HPDE6-E6E7 (cell line): ENCODE measurements at regions not wholly inside any gene's neighbourhood (a gene's known extent, or its start where the extent isn't known, plus 50 kb on each side); places are given as distances from the start of the nearest gene placed in this dataset.

Source experiments
- DNase-seq: peaks from one replicate; pipeline ENCODE4 v3.0.0; 2011; ENCODE audit warnings: missing footprints; ENCODE audit errors: extremely low spot score

- DNase-seq = no peak
Observed at GRCh38 chr2:6657136-6657535, 208.6 kb downstream of the CMPK2 start.

GRCh38 chr2:6657855-6658254, 207.9 kb downstream of the CMPK2 start:
- no peak for DNase-seq

- DNase-seq = no peak
Observed at GRCh38 chr2:6664332-6665061, 201.2 kb downstream of the CMPK2 start.

- DNase-seq = no peak
Observed at GRCh38 chr2:6665093-6666045, 200.3 kb downstream of the CMPK2 start.

- no peak for DNase-seq
Observed at GRCh38 chr2:6667326-6667725, 198.4 kb downstream of the CMPK2 start.

GRCh38 chr2:6671913-6672312, 193.8 kb downstream of the CMPK2 start:
- no peak for DNase-seq

- DNase-seq = no peak
Observed at GRCh38 chr2:6674381-6674780, 191.3 kb downstream of the CMPK2 start.

GRCh38 chr2:6675791-6676190, 189.9 kb downstream of the CMPK2 start:
- no peak for DNase-seq

- DNase-seq = no peak
Observed at GRCh38 chr2:6676241-6676640, 189.5 kb downstream of the CMPK2 start.

GRCh38 chr2:6676776-6677175, 188.9 kb downstream of the CMPK2 start:
- DNase-seq = no peak

GRCh38 chr2:6679471-6679870, 186.2 kb downstream of the CMPK2 start:
- no peak for DNase-seq

- DNase-seq = no peak
Observed at GRCh38 chr2:6683516-6683915, 182.2 kb downstream of the CMPK2 start.

GRCh38 chr2:6685447-6685846, 180.3 kb downstream of the CMPK2 start:
- DNase-seq = no peak

- no peak for DNase-seq
Observed at GRCh38 chr2:6692056-6692455, 173.7 kb downstream of the CMPK2 start.

- DNase-seq = no peak
Observed at GRCh38 chr2:6692819-6693218, 172.9 kb downstream of the CMPK2 start.

GRCh38 chr2:6694555-6694954, 171.2 kb downstream of the CMPK2 start:
- no peak for DNase-seq

- DNase-seq = no peak
Observed at GRCh38 chr2:6700335-6700734, 165.4 kb downstream of the CMPK2 start.

- DNase-seq = no peak
Observed at GRCh38 chr2:6704077-6704476, 161.6 kb downstream of the CMPK2 start.

- no peak for DNase-seq
Observed at GRCh38 chr2:6721395-6721794, 144.3 kb downstream of the CMPK2 start.

GRCh38 chr2:6722574-6722973, 143.1 kb downstream of the CMPK2 start:
- DNase-seq = no peak

GRCh38 chr2:6723865-6724604, 141.7 kb downstream of the CMPK2 start:
- DNase-seq = no peak

- DNase-seq = no peak
Observed at GRCh38 chr2:6724605-6725140, 141.0 kb downstream of the CMPK2 start.
